Naive thymus-derived CD8-positive, alpha-beta T cell (primary cell): ENCODE measurements at regions not wholly inside any gene's neighbourhood (a gene's known extent, or its start where the extent isn't known, plus 50 kb on each side); places are given as distances from the start of the nearest gene placed in this dataset.

Source experiments
- ATAC-seq, 2 donors: fragments of 150-1000 bp; cut with Tn5 transposase in 1 of 2; sonication (Bioruptor Pico), chemical (Tn5 transposase) in 1 of 2; 1 replicate in 1 of 2; 2 replicates in 1 of 2; pipeline ENCODE4 v1.10.0; 2021; ENCODE audit warnings: mild to moderate bottlenecking in 2 of 2, moderate library complexity in 2 of 2
- POLR2A ChIA-PET: fragments of 350-600 bp; sonication (Branson Sonifier 250); formaldehyde crosslinking; loops from one replicate; lab custom pipeline; 2021; ENCODE audit warnings: antibody characterized with exemption; lab: Charles Lee
- DNase-seq, 10 donors: peaks; one replicate each; pipeline versions ENCODE4 v3.0.0 to v3.0.0-alpha.2; 2020 to 2022
- H3K27ac Mint-ChIP-seq, 10 donors: one replicate each; pipeline ENCODE4 v1.8.0; 2020 to 2022; ENCODE audit warnings: mild to moderate bottlenecking in 10 of 10, mixed read lengths in 10 of 10, moderate library complexity in 4 of 10, inconsistent platforms in 1 of 10
- H3K27me3 Mint-ChIP-seq, 5 donors: one replicate each; pipeline ENCODE4 v1.8.0; 2021 to 2022; ENCODE audit warnings: mixed read lengths in 5 of 5
- H3K36me3 Mint-ChIP-seq, 3 donors: one replicate each; pipeline ENCODE4 v1.8.0; 2020 to 2022; ENCODE audit warnings: mixed read lengths in 3 of 3, mild to moderate bottlenecking in 2 of 3, inconsistent platforms in 1 of 3
- H3K4me1 Mint-ChIP-seq, 4 donors: one replicate each; pipeline ENCODE4 v1.8.0; 2021 to 2022; ENCODE audit warnings: mixed read lengths in 4 of 4
- H3K4me3 Mint-ChIP-seq, 10 donors: one replicate each; pipeline ENCODE4 v1.8.0; 2020 to 2022; ENCODE audit warnings: mild to moderate bottlenecking in 10 of 10, mixed read lengths in 10 of 10, moderate library complexity in 6 of 10, inconsistent platforms in 1 of 10
- H3K9me3 Mint-ChIP-seq, 9 donors: one replicate each; pipeline ENCODE4 v1.8.0; 2020 to 2022; ENCODE audit warnings: mixed read lengths in 9 of 9, mild to moderate bottlenecking in 3 of 9, inconsistent platforms in 1 of 9, moderate library complexity in 1 of 9

DNA sequence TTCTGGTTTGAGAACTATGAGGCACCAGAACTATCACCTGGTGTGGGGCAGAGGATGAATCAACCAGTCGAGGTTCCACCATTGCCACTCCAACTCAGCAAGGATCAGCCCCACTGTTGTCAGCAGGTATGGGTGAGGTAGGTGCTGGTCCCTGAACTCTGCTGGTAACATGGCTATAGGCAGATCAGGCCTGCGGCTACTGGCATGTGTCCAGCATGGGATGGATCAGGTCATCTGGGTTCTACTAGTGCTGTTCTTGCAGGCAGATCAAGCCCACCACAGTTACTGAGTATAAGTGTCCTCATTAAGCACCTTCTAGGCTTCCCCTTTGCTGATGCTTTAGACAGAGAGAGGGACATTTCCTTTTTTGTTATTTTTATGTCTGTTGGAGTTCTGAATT lies 71.7 kb downstream of the GABRA6 start:
- H3K4me1 Mint-ChIP-seq: no peaks in the 10 kb centered on the region
- no peaks in the 10 kb centered on the region for H3K36me3 Mint-ChIP-seq
- no peak for ATAC-seq
- DNase-seq: no peak
- H3K4me3 Mint-ChIP-seq: no peak overlapping the region
- H3K27ac Mint-ChIP-seq: peak overlapping the region in 1 of 10 donors; percentile 46
- H3K9me3 Mint-ChIP-seq: peaks cover 0 to 19% (median 7%) of the 10 kb centered on the region in 9 donors
- POLR2A ChIA-PET: no interaction called here
- no peaks in the 10 kb centered on the region for H3K27me3 Mint-ChIP-seq

DNA sequence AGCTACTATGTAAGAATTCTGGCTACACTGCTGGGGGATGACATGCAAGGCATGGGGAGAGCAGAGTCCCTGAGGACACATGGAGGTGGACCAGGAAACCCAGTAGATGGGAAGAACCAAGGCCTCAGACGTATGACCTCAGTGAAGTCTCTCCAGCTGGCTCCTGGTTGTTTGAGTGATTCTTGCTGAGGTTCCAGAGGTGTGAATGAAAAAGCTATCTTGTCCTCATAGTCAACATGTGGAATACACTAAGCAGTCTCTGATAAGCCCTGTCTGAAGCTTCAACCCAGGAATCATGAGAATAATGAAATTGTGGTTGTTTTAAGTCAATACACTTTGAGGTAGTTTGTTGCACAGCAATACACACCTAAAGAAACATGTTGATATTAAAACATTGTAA lies 78.0 kb downstream of the GABRA6 start:
- H3K36me3 Mint-ChIP-seq: no peaks in the 10 kb centered on the region
- no peaks in the 10 kb centered on the region for H3K27me3 Mint-ChIP-seq
- DNase-seq: no peak
- no peak overlapping the region for H3K27ac Mint-ChIP-seq
- POLR2A ChIA-PET: no interaction called here
- no peaks in the 10 kb centered on the region for H3K4me1 Mint-ChIP-seq
- peaks cover 0 to 11% (median 0%) of the 10 kb centered on the region in 9 donors for H3K9me3 Mint-ChIP-seq
- no peak overlapping the region for H3K4me3 Mint-ChIP-seq
- ATAC-seq: no peak

GRCh38 chr5:161765611-161766010 lies 80.1 kb downstream of the GABRA6 start:
- ATAC-seq (no peak), DNase-seq (no peak)
- Mint-ChIP-seq H3K27ac (no peak overlapping the region), H3K27me3 (no peaks in the 10 kb centered on the region), H3K4me3 (no peak overlapping the region), H3K4me1 (no peaks in the 10 kb centered on the region), H3K36me3 (no peaks in the 10 kb centered on the region), H3K9me3 (peaks cover 0 to 12% (median under 1%) of the 10 kb centered on the region in 9 donors)
- POLR2A ChIA-PET: no interaction called here

- Mint-ChIP-seq H3K36me3 (no peaks in the 10 kb centered on the region), H3K9me3 (peaks cover 0 to 2% (median 0%) of the 10 kb centered on the region in 9 donors), H3K4me1 (no peaks in the 10 kb centered on the region), H3K4me3 (no peak overlapping the region), H3K27ac (no peak overlapping the region), H3K27me3 (no peaks in the 10 kb centered on the region)
- DNase-seq: no peak
- POLR2A ChIA-PET: no interaction called here
- no peak for ATAC-seq
These were observed 72.0 kb upstream of the GABRA1 start for GRCh38 chr5:161775891-161776290.

DNA sequence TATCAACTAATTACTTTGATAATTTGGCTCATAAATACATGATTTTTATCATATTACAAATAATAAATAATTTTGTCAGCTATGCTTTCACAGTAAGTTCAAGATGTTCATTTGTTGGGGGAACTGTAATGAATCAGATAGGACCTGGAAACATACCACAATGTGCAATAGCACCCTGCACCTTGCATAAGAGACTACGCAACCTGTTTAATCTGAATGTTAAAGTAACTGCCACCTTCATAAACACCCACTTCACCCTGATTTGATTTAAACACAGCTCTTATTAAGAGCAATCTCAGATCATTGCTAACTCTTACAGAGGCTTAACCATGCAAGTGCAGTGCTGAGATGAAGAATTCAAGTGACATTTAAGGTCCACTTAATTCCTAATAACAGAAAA lies 69.1 kb upstream of the GABRA1 start:
- Mint-ChIP-seq H3K9me3 (peaks cover 0 to 5% (median 0%) of the 10 kb centered on the region in 9 donors), H3K36me3 (no peaks in the 10 kb centered on the region), H3K27me3 (no peaks in the 10 kb centered on the region), H3K4me1 (no peaks in the 10 kb centered on the region), H3K27ac (no peak overlapping the region), H3K4me3 (no peak overlapping the region)
- POLR2A ChIA-PET: no interaction called here
- ATAC-seq (no peak), DNase-seq (no peak)

DNA sequence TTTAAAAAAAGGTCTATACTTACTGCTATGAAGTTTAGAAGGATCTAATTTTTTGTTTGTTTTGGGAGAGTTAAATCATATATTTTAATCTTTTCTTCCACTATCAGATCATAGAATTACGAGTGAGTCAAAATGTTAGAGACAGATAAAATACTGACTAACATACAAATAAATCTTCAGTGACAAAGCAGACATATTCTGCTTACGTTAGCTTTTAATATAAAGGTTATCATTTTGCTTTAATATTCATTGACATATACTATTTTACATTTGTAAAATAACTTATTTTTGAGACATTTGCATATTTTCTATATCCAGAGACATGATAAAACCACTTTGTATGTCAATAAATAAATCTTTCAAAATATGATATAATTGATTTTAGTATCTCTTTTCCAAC lies 64.6 kb upstream of the GABRA1 start:
- POLR2A ChIA-PET: no interaction called here
- Mint-ChIP-seq H3K4me3 (no peak overlapping the region), H3K27ac (no peak overlapping the region), H3K36me3 (no peaks in the 10 kb centered on the region), H3K4me1 (no peaks in the 10 kb centered on the region), H3K9me3 (peaks cover 0 to 14% (median 3%) of the 10 kb centered on the region in 9 donors), H3K27me3 (no peaks in the 10 kb centered on the region)
- no peak for DNase-seq
- ATAC-seq: no peak

DNA sequence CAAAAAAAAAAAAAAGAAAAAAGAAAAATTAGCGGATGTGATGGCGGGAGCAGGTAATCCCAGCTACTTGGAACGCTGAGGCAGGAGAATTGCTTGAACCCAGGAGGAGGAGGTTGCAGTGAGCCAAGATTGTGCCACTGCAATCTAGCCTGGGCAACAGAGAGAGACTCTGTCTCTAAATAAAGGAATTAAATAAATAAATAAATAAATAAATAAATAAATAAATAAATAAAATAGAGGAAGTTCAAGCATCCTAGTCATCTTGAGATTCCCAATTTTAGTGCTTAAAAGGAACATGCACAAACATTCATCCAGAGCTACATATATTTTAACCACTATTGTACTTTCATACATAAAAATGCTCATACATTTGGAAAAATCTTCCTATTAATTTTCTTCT lies 61.2 kb upstream of the GABRA1 start:
- DNase-seq: no peak
- Mint-ChIP-seq H3K36me3 (no peaks in the 10 kb centered on the region), H3K9me3 (peaks cover 0 to 14% (median 3%) of the 10 kb centered on the region in 9 donors), H3K27ac (no peak overlapping the region), H3K4me1 (no peaks in the 10 kb centered on the region), H3K4me3 (no peak overlapping the region), H3K27me3 (no peaks in the 10 kb centered on the region)
- POLR2A ChIA-PET: no interaction called here
- ATAC-seq: no peak

DNA sequence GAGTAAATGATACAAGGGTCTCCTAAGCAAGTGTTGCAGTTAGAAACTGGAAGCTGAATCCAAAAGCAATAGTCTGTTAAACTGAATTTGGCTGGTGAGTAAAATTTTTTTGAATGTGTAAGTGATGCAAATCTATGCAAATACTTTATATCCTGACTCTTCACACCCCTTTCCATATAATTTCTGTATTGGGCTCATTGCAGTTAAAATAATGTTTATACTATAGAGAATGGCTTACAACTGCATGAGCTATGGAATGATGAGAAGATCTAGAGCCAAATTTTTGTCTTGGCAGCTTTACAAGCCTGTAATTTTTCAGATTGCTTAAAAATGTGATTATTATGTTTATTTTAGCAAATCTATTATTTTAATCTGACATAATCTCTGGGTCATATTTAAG lies 57.0 kb upstream of the GABRA1 start:
- H3K4me3 Mint-ChIP-seq: no peak overlapping the region
- DNase-seq (no peak), ATAC-seq (no peak)
- POLR2A ChIA-PET: no interaction called here
- no peaks in the 10 kb centered on the region for H3K4me1 Mint-ChIP-seq
- no peaks in the 10 kb centered on the region for H3K36me3 Mint-ChIP-seq
- H3K27me3 Mint-ChIP-seq: no peaks in the 10 kb centered on the region
- H3K9me3 Mint-ChIP-seq: peaks cover 0 to 1% (median 0%) of the 10 kb centered on the region in 9 donors
- H3K27ac Mint-ChIP-seq: no peak overlapping the region
